CD14-positive monocyte (primary cell): ENCODE measurements at regions not wholly inside any gene's neighbourhood (a gene's known extent, or its start where the extent isn't known, plus 50 kb on each side); places are given as distances from the start of the nearest gene placed in this dataset.

Experiments
- DNase-seq, 3 donors: peaks; one replicate each; pipeline ENCODE4 v3.0.0-alpha.2; 2011 to 2022
- H2AFZ ChIP-seq: 2 replicates; pipeline ENCODE4 v1.6.0; 2012; ENCODE audit warnings: mild to moderate bottlenecking, low read depth, low read length, inconsistent platforms; ENCODE audit not compliant: insufficient read depth, poor library complexity, severe bottlenecking
- H3K27ac ChIP-seq, 2 donors: 1 replicate in 1 of 2; 2 replicates in 1 of 2; pipeline ENCODE4 v1.5.1; 2012 to 2013; ENCODE audit warnings: low read length in 2 of 2, control low read depth in 1 of 2, inconsistent platforms in 1 of 2, low read depth in 1 of 2, mild to moderate bottlenecking in 1 of 2
- H3K27me3 ChIP-seq, 2 donors: one replicate each; pipeline versions ENCODE4 v1.6.0 to v1.6.1; 2011 to 2013; ENCODE audit warnings: low read length in 2 of 2; ENCODE audit not compliant: control insufficient read depth in 2 of 2, insufficient read depth in 2 of 2
- H3K36me3 ChIP-seq, 2 donors: replicated peaks in 1 of 2; 1 replicate in 1 of 2; 2 replicates in 1 of 2; pipeline versions ENCODE4 v1.5.1 to v1.6.1; 2012 to 2013; ENCODE audit warnings: low read length in 2 of 2, control low read depth in 1 of 2, inconsistent platforms in 1 of 2, mild to moderate bottlenecking in 1 of 2; ENCODE audit not compliant: insufficient read depth in 2 of 2, control insufficient read depth in 1 of 2
- H3K4me1 ChIP-seq, 2 donors: 1 replicate in 1 of 2; 2 replicates in 1 of 2; pipeline versions ENCODE4 v1.5.1 to v1.6.1; 2012 to 2013; ENCODE audit warnings: low read length in 2 of 2, control low read depth in 1 of 2, inconsistent platforms in 1 of 2, mild to moderate bottlenecking in 1 of 2, moderate library complexity in 1 of 2; ENCODE audit not compliant: insufficient read depth in 2 of 2, control insufficient read depth in 1 of 2
- H3K4me2 ChIP-seq: replicated peaks from 2 replicates; pipeline ENCODE3; 2012; ENCODE audit warnings: low read length, moderate library complexity, mild to moderate bottlenecking; ENCODE audit not compliant: poor library complexity, severe bottlenecking; ENCODE audit errors: extremely low read depth
- H3K4me3 ChIP-seq, 3 experiments: fragments of 200-600 bp in 1 of 3; sonication (generic) in 1 of 3; replicated peaks in 1 of 3; 1 replicate in 2 of 3; 2 replicates in 1 of 3; pipeline ENCODE4 v1.5.1; 2011 to 2013; ENCODE audit warnings: low read length in 3 of 3, mild to moderate bottlenecking in 3 of 3, control low read depth in 2 of 3, low read depth in 2 of 3, inconsistent platforms in 1 of 3, moderate library complexity in 1 of 3
- H3K79me2 ChIP-seq: 2 replicates; pipeline ENCODE4 v1.6.0; 2012; ENCODE audit warnings: mild to moderate bottlenecking, control low read depth, inconsistent platforms, low read length, moderate library complexity; ENCODE audit not compliant: insufficient read depth
- H3K9ac ChIP-seq: 2 replicates; pipeline ENCODE4 v1.6.0; 2017; ENCODE audit warnings: low read length, mild to moderate bottlenecking; ENCODE audit not compliant: insufficient read depth, poor library complexity, severe bottlenecking
- H3K9me3 ChIP-seq, 2 donors: replicated peaks in 1 of 2; 1 replicate in 1 of 2; 2 replicates in 1 of 2; pipeline versions ENCODE4 v1.5.1 to v1.6.1; 2012 to 2013; ENCODE audit warnings: low read length in 2 of 2, control low read depth in 1 of 2; ENCODE audit not compliant: control insufficient read depth in 1 of 2, insufficient read depth in 1 of 2
- H4K20me1 ChIP-seq: 2 replicates; pipeline ENCODE4 v1.6.0; 2012; ENCODE audit warnings: mild to moderate bottlenecking, low read length, control low read depth, moderate library complexity; ENCODE audit not compliant: insufficient read depth
- H3K27ac Mint-ChIP-seq, 7 donors: one replicate each; pipeline ENCODE4 v1.8.0; 2020; ENCODE audit warnings: mild to moderate bottlenecking in 7 of 7, mixed read lengths in 7 of 7, moderate library complexity in 6 of 7, inconsistent platforms in 2 of 7
- H3K27me3 Mint-ChIP-seq, 3 donors: one replicate each; pipeline ENCODE4 v1.8.0; 2021 to 2022; ENCODE audit warnings: low read depth in 3 of 3, mild to moderate bottlenecking in 3 of 3, mixed read lengths in 3 of 3, moderate library complexity in 3 of 3, inconsistent platforms in 1 of 3
- H3K36me3 Mint-ChIP-seq, 2 donors: one replicate each; pipeline ENCODE4 v1.8.0; 2020; ENCODE audit warnings: mixed read lengths in 2 of 2, inconsistent platforms in 1 of 2, mild to moderate bottlenecking in 1 of 2
- H3K4me1 Mint-ChIP-seq: one replicate; pipeline ENCODE4 v1.8.0; 2020; ENCODE audit warnings: mild to moderate bottlenecking, mixed read lengths
- H3K4me3 Mint-ChIP-seq, 2 donors: one replicate each; pipeline ENCODE4 v1.8.0; 2020; ENCODE audit warnings: mild to moderate bottlenecking in 2 of 2, mixed read lengths in 2 of 2, moderate library complexity in 1 of 2
- H3K9me3 Mint-ChIP-seq, 7 donors: one replicate each; pipeline ENCODE4 v1.8.0; 2020 to 2022; ENCODE audit warnings: mixed read lengths in 7 of 7, mild to moderate bottlenecking in 6 of 7, moderate library complexity in 6 of 7, inconsistent platforms in 2 of 7
- CTCF ChIP-seq: fragments of 200-600 bp; IDR thresholded peaks from one replicate; pipeline ENCODE4 v1.8.0; 2022; ENCODE audit warnings: antibody characterized with exemption, mild to moderate bottlenecking
- WGBS: methylation state at CpG from one replicate; pipeline ENCODE4 v1.1.5; 2013; ENCODE audit warnings: missing lambda C conversion rate; ENCODE audit not compliant: insufficient coverage; 5-methylcytosine and 5-hydroxymethylcytosine counted together
- intact Hi-C, 2 donors: fragments of 100-400 bp; cut with micrococcal nuclease; formaldehyde crosslinking; loops; one replicate each; pipeline versions ENCODE4 v1.15.0 to v1.15.1; 2023

GRCh38 chr13:89568746-89569145 is 1778.7 kb upstream of the MIR17HG start:
- intact Hi-C loops: no loop called here
- DNase-seq: no peak
- no peak for TF ChIP-seq CTCF
- Mint-ChIP-seq H3K36me3 (no peaks in the 10 kb centered on the region), H3K9me3 (peaks cover 2 to 10% (median 5%) of the 10 kb centered on the region in 7 donors), H3K4me1 (no peaks in the 10 kb centered on the region), H3K4me3 (no peak overlapping the region), H3K27me3 (no peaks in the 10 kb centered on the region), H3K27ac (no peak overlapping the region)
- Histone ChIP-seq H3K9me3 (peaks cover 3 to 4% of the 10 kb centered on the region in 2 donors), H3K4me1 (no peaks in the 10 kb centered on the region), H3K36me3 (no peaks in the 10 kb centered on the region), H3K4me2 (no peak overlapping the region), H2AFZ (no peak overlapping the region), H3K9ac (no peak overlapping the region), H4K20me1 (no peaks in the 10 kb centered on the region), H3K27me3 (no peaks in the 10 kb centered on the region), H3K4me3 (no peak overlapping the region), H3K79me2 (no peaks in the 10 kb centered on the region), H3K27ac (no peak overlapping the region)
- no CpG with 5 or more reads among the region's 2 CpGs for WGBS

GRCh38 chr13:89571676-89572075 is 1775.8 kb upstream of the MIR17HG start:
- Histone ChIP-seq H2AFZ (no peak overlapping the region), H3K4me3 (no peak overlapping the region), H3K9me3 (peaks cover 4 to 8% of the 10 kb centered on the region in 2 donors), H3K4me1 (no peaks in the 10 kb centered on the region), H3K27ac (no peak overlapping the region), H3K36me3 (no peaks in the 10 kb centered on the region), H3K79me2 (no peaks in the 10 kb centered on the region), H3K9ac (no peak overlapping the region), H3K4me2 (no peak overlapping the region), H4K20me1 (no peaks in the 10 kb centered on the region), H3K27me3 (no peaks in the 10 kb centered on the region)
- H3K27ac Mint-ChIP-seq: no peak overlapping the region
- no peak overlapping the region for H3K4me3 Mint-ChIP-seq
- intact Hi-C loops: no loop called here
- H3K27me3 Mint-ChIP-seq: no peaks in the 10 kb centered on the region
- no peaks in the 10 kb centered on the region for H3K4me1 Mint-ChIP-seq
- H3K9me3 Mint-ChIP-seq: peaks cover 3 to 11% (median 5%) of the 10 kb centered on the region in 7 donors
- DNase-seq: no peak
- no peak for TF ChIP-seq CTCF
- H3K36me3 Mint-ChIP-seq: no peaks in the 10 kb centered on the region
